NCI-H2227 treated with DMSO at 0.1 percent for 48 hours (cell line): ENCODE measurements at regions not wholly inside any gene's neighbourhood (a gene's known extent, or its start where the extent isn't known, plus 50 kb on each side); places are given as distances from the start of the nearest gene placed in this dataset.
"Not testable (repeated sequence)": the region's sequence is repeated elsewhere in the genome, so short reads cannot be mapped to it uniquely, and the experiment has no call there.

Source experiments
- DNase-seq: peaks from one replicate; lab custom pipeline; 2025; lab: John Stamatoyannopoulos, UW

GRCh38 chr1:189522441-189522840, 955.2 kb downstream of the BRINP3 start:
- no peak for DNase-seq

- DNase-seq = no peak
These were observed 953.2 kb downstream of the BRINP3 start for GRCh38 chr1:189524501-189524900.

- DNase-seq = no peak
These were observed 947.5 kb downstream of the BRINP3 start for GRCh38 chr1:189530162-189530561.

- no peak for DNase-seq
These were observed 939.4 kb downstream of the BRINP3 start for GRCh38 chr1:189538271-189538670.

GRCh38 chr1:189550498-189550897, 927.2 kb downstream of the BRINP3 start:
- DNase-seq = no peak

- DNase-seq = no peak
These were observed 913.9 kb downstream of the BRINP3 start for GRCh38 chr1:189563784-189564183.

- no peak for DNase-seq
These were observed 909.8 kb downstream of the BRINP3 start for GRCh38 chr1:189567890-189568289.

GRCh38 chr1:189596197-189596596, 881.5 kb downstream of the BRINP3 start:
- DNase-seq = no peak

- DNase-seq = no peak
These were observed 880.6 kb downstream of the BRINP3 start for GRCh38 chr1:189597083-189597482.

- no peak for DNase-seq
These were observed 872.4 kb downstream of the BRINP3 start for GRCh38 chr1:189605226-189605625.

GRCh38 chr1:189606047-189606446, 871.6 kb downstream of the BRINP3 start:
- no peak for DNase-seq

- DNase-seq = no peak
These were observed 870.7 kb downstream of the BRINP3 start for GRCh38 chr1:189606795-189607476.

- DNase-seq = no peak
These were observed 870.1 kb downstream of the BRINP3 start for GRCh38 chr1:189607477-189608096.

GRCh38 chr1:189609167-189609566, 868.5 kb downstream of the BRINP3 start:
- DNase-seq = no peak

- DNase-seq = no peak
These were observed 860.8 kb downstream of the BRINP3 start for GRCh38 chr1:189616893-189617292.

- no peak for DNase-seq
These were observed 857.9 kb downstream of the BRINP3 start for GRCh38 chr1:189619682-189620332.

GRCh38 chr1:189620471-189620870, 857.2 kb downstream of the BRINP3 start:
- no peak for DNase-seq

- DNase-seq = no peak
These were observed 854.3 kb downstream of the BRINP3 start for GRCh38 chr1:189623336-189623735.

GRCh38 chr1:189627427-189627826, 850.2 kb downstream of the BRINP3 start:
- DNase-seq = no peak

- no peak for DNase-seq
These were observed 848.8 kb downstream of the BRINP3 start for GRCh38 chr1:189628857-189629256.

- DNase-seq = no peak
These were observed 844.0 kb downstream of the BRINP3 start for GRCh38 chr1:189633658-189634057.

- no peak for DNase-seq
These were observed 840.6 kb downstream of the BRINP3 start for GRCh38 chr1:189637041-189637440.

- not testable (repeated sequence) for DNase-seq
These were observed 833.5 kb downstream of the BRINP3 start for GRCh38 chr1:189644156-189644555.
